IMR-90 (cell line): ENCODE measurements at regions not wholly inside any gene's neighbourhood (a gene's known extent, or its start where the extent isn't known, plus 50 kb on each side); places are given as distances from the start of the nearest gene placed in this dataset.
A peak's percentile ranks its signal among the peaks of the same experiment; 100 is the strongest.

Experiments
- ATAC-seq: fragments of 200-7000 bp; cut with Tn5 transposase; 2 replicates; pipeline ENCODE4 v1.9.1; 2020; ENCODE audit warnings: low read depth, mild to moderate bottlenecking, moderate library complexity
- BruUV-seq: library from RNA; stranded (reverse); fragments of 400-500 nt; replicated peaks from 2 replicates; lab custom pipeline; 2021; lab: Mats Ljungman, UMichigan
- CTCF ChIA-PET: fragments of 300-600 bp; formaldehyde crosslinking; extraction: SDS; loops from one replicate; lab custom pipeline; 2021; ENCODE audit warnings: antibody characterized with exemption; lab: Yijun Ruan, JAX
- POLR2A ChIA-PET: fragments of 300-600 bp; sonication (Branson Sonifier 250); formaldehyde crosslinking; loops from one replicate; lab custom pipeline; 2022; ENCODE audit warnings: antibody characterized with exemption; ENCODE audit not compliant: unreplicated experiment; lab: Charles Lee
- DNase-seq: peaks from one replicate; pipeline ENCODE4 v3.0.0; 2013
- H2AFZ ChIP-seq: replicated peaks from 2 replicates; pipeline ENCODE3; 2013; ENCODE audit warnings: low read length, mild to moderate bottlenecking; ENCODE audit not compliant: poor library complexity
- H2AK5ac ChIP-seq: 2 replicates; pipeline ENCODE4 v1.6.1; 2013; ENCODE audit warnings: low read depth, low read length, inconsistent platforms
- H2AK9ac ChIP-seq: replicated peaks from 2 replicates; pipeline ENCODE3; 2013; ENCODE audit warnings: mild to moderate bottlenecking, low read depth, low read length, moderate library complexity; ENCODE audit not compliant: poor library complexity
- H2BK120ac ChIP-seq: 2 replicates; pipeline ENCODE4 v1.6.1; 2013; ENCODE audit warnings: low read depth, low read length, inconsistent platforms
- H2BK15ac ChIP-seq: 3 replicates; pipeline ENCODE4 v1.6.1; 2013; ENCODE audit warnings: low read depth, low read length, inconsistent platforms
- H2BK20ac ChIP-seq: 2 replicates; pipeline ENCODE4 v1.6.1; 2013; ENCODE audit warnings: low read depth, mild to moderate bottlenecking, inconsistent platforms, low read length, moderate library complexity
- H2BK5ac ChIP-seq: 2 replicates; pipeline ENCODE4 v1.6.1; 2013; ENCODE audit warnings: mild to moderate bottlenecking, low read depth, low read length, inconsistent platforms; ENCODE audit not compliant: poor library complexity, severe bottlenecking
- H3K14ac ChIP-seq: replicated peaks from 2 replicates; pipeline ENCODE4 v1.6.1; 2013; ENCODE audit warnings: low read depth, low read length, inconsistent platforms
- H3K18ac ChIP-seq: 2 replicates; pipeline ENCODE4 v1.6.1; 2013; ENCODE audit warnings: low read depth, low read length, control low read depth
- H3K23ac ChIP-seq: 2 replicates; pipeline ENCODE4 v1.6.1; 2013; ENCODE audit warnings: low read depth, low read length, inconsistent platforms
- H3K27ac ChIP-seq: 2 replicates; pipeline ENCODE4 v1.5.1; 2013; ENCODE audit warnings: mild to moderate bottlenecking, control low read depth, low read length; ENCODE audit not compliant: insufficient read depth
- H3K27me3 ChIP-seq: 2 replicates; pipeline ENCODE4 v1.6.1; 2013; ENCODE audit warnings: low read length; ENCODE audit not compliant: control insufficient read depth, insufficient read depth
- H3K36me3 ChIP-seq: 2 replicates; pipeline ENCODE4 v1.6.1; 2013; ENCODE audit warnings: low read length, mixed read lengths; ENCODE audit not compliant: control insufficient read depth, insufficient read depth
- H3K4ac ChIP-seq: 2 replicates; pipeline ENCODE4 v1.6.1; 2013; ENCODE audit warnings: low read depth, low read length, inconsistent platforms
- H3K4me1 ChIP-seq: 2 replicates; pipeline ENCODE4 v1.6.1; 2013; ENCODE audit warnings: low read length, mixed read lengths; ENCODE audit not compliant: control insufficient read depth, insufficient read depth
- H3K4me2 ChIP-seq: 2 replicates; pipeline ENCODE4 v1.6.1; 2013; ENCODE audit warnings: low read depth, mild to moderate bottlenecking, control low read depth, low read length, moderate library complexity
- H3K4me3 ChIP-seq: 2 replicates; pipeline ENCODE4 v1.5.1; 2013; ENCODE audit warnings: low read depth, mild to moderate bottlenecking, control low read depth, low read length, moderate library complexity; ENCODE audit not compliant: insufficient read depth
- H3K56ac ChIP-seq: 2 replicates; pipeline ENCODE4 v1.6.1; 2013; ENCODE audit warnings: low read length, inconsistent platforms; ENCODE audit not compliant: insufficient read depth; ENCODE audit errors: extremely low read depth
- H3K79me1 ChIP-seq, 2 experiments: 2 replicates each; pipeline ENCODE4 v1.6.1; 2013; ENCODE audit warnings: low read length in 2 of 2, inconsistent platforms in 1 of 2, low read depth in 1 of 2
- H3K9ac ChIP-seq: 2 replicates; pipeline ENCODE4 v1.6.1; 2013; ENCODE audit warnings: low read depth, low read length, control low read depth
- H3K9me1 ChIP-seq: 2 replicates; pipeline ENCODE4 v1.6.1; 2013; ENCODE audit warnings: low read length, inconsistent platforms; ENCODE audit not compliant: insufficient read depth
- H3K9me3 ChIP-seq: 2 replicates; pipeline ENCODE4 v1.6.1; 2013; ENCODE audit warnings: low read length; ENCODE audit not compliant: control insufficient read depth, insufficient read depth
- H4K20me1 ChIP-seq: 2 replicates; pipeline ENCODE4 v1.6.1; 2013; ENCODE audit warnings: low read length, inconsistent platforms; ENCODE audit not compliant: insufficient read depth
- H4K5ac ChIP-seq: 2 replicates; pipeline ENCODE4 v1.6.1; 2013; ENCODE audit warnings: mild to moderate bottlenecking, low read depth, low read length, control low read depth
- H4K8ac ChIP-seq, 2 experiments: 2 replicates each; pipeline ENCODE4 v1.6.1; 2013; ENCODE audit warnings: low read depth in 2 of 2, low read length in 2 of 2, control low read depth in 1 of 2, inconsistent platforms in 1 of 2
- H4K91ac ChIP-seq: 2 replicates; pipeline ENCODE4 v1.6.1; 2013; ENCODE audit warnings: low read depth, low read length, inconsistent platforms; ENCODE audit not compliant: insufficient read depth
- BHLHE40 ChIP-seq: fragments of 150-350 bp; IDR thresholded peaks from 2 replicates; pipeline ENCODE4 v1.6.1; 2016; ENCODE audit warnings: mild to moderate bottlenecking, low read depth, low read length
- CEBPB ChIP-seq: IDR thresholded peaks from 2 replicates; pipeline ENCODE4 v1.6.1; 2012; ENCODE audit warnings: low read depth, low read length, improper control_type of control experiment
- ELK1 ChIP-seq: fragments of 150-350 bp; IDR thresholded peaks from 2 replicates; pipeline ENCODE4 v1.6.1; 2016; ENCODE audit warnings: low read depth, mild to moderate bottlenecking, low read length, moderate library complexity, borderline replicate concordance
- MAFK ChIP-seq: IDR thresholded peaks from 2 replicates; pipeline ENCODE4 v1.6.1; 2012; ENCODE audit warnings: low read depth, low read length, improper control_type of control experiment
- MAZ ChIP-seq: IDR thresholded peaks from 2 replicates; pipeline ENCODE4 v1.6.1; 2012; ENCODE audit warnings: low read depth, mild to moderate bottlenecking, low read length, improper control_type of control experiment, moderate library complexity, borderline replicate concordance
- MXI1 ChIP-seq: IDR thresholded peaks from 2 replicates; pipeline ENCODE4 v1.6.1; 2012; ENCODE audit warnings: low read depth, mild to moderate bottlenecking, low read length, moderate library complexity, borderline replicate concordance
- NFE2L2 ChIP-seq: fragments of 150-350 bp; IDR thresholded peaks from 2 replicates; pipeline ENCODE4 v1.6.1; 2016; ENCODE audit warnings: low read depth, mild to moderate bottlenecking, low read length
- RAD21 ChIP-seq: IDR thresholded peaks from 2 replicates; pipeline ENCODE4 v1.6.1; 2012; ENCODE audit warnings: low read length, improper control_type of control experiment
- RCOR1 ChIP-seq: IDR thresholded peaks from 2 replicates; pipeline ENCODE4 v1.6.1; 2012; ENCODE audit warnings: mild to moderate bottlenecking, low read length, improper control_type of control experiment; ENCODE audit not compliant: insufficient replicate concordance
- SMC3 ChIP-seq: fragments of 150-350 bp; IDR thresholded peaks from 2 replicates; pipeline ENCODE4 v1.6.1; 2016; ENCODE audit warnings: low read depth, mild to moderate bottlenecking, antibody characterized with exemption, low read length, moderate library complexity
- USF2 ChIP-seq: fragments of 150-350 bp; IDR thresholded peaks from 2 replicates; pipeline ENCODE4 v1.6.1; 2017; ENCODE audit warnings: mild to moderate bottlenecking, antibody characterized with exemption, low read length, low read depth
- WGBS, 2 experiments: methylation state at CpG; one replicate each; pipeline versions ENCODE4 v1.1.5 to v1.1.7; 2013; ENCODE audit warnings: missing lambda C conversion rate in 2 of 2; ENCODE audit not compliant: insufficient read length in 1 of 2; ENCODE audit errors: extremely low coverage in 2 of 2; 5-methylcytosine and 5-hydroxymethylcytosine counted together
- dilution Hi-C: fragments of 300-500 bp; cut with HindIII; formaldehyde crosslinking; loops from one replicate; pipeline ENCODE4 v1.14.3; 2018; ENCODE audit warnings: low sequenced_read_pairs; ENCODE audit not compliant: unreplicated experiment
- in situ Hi-C: fragments of 300-500 bp; cut with MboI; formaldehyde crosslinking; loops from 3 replicates; pipeline ENCODE4 v1.14.3; 2019; ENCODE audit warnings: low sequenced_read_pairs, inconsistent platforms, mixed read lengths
- intact Hi-C: fragments of 100-400 bp; cut with micrococcal nuclease; formaldehyde crosslinking; loops from 2 replicates; pipeline ENCODE4 v1.10.0; 2022

GRCh38 chr16:86384980-86385379 is 125.3 kb upstream of the FOXF1 start:
- H2BK120ac ChIP-seq = peak overlapping the region; percentile 90
- H3K4me2 ChIP-seq = no peak overlapping the region
- peaks cover 2% of the 10 kb centered on the region for H3K9me3 ChIP-seq
- H3K27ac ChIP-seq = peak overlapping the region; percentile 57
- peak overlapping the region; percentile 42 for H4K5ac ChIP-seq
- dilution Hi-C loops = no loop called here
- intact Hi-C loops = no loop called here
- H3K4me3 ChIP-seq = no peak overlapping the region
- H3K79me1 ChIP-seq = peaks cover 31 to 58% of the 10 kb centered on the region in 2 experiments
- in situ Hi-C loops = no loop called here
- peak overlapping the region; percentile 98 for H4K91ac ChIP-seq
- ATAC-seq = no peak
- H4K20me1 ChIP-seq = no peaks in the 10 kb centered on the region
- CTCF ChIA-PET = no interaction called here
- peak overlapping the region; percentile 78 for H2BK20ac ChIP-seq
- TF ChIP-seq NFE2L2 (no peak), CEBPB (no peak), RAD21 (no peak), MAFK (no peak), BHLHE40 (no peak), ELK1 (no peak), MXI1 (no peak), MAZ (no peak), RCOR1 (no peak), USF2 (no peak; the same call in 1 of the 2 replicates), SMC3 (no peak)
- whole genome bisulfite sequencing, 2 experiments = no CpG with 5 or more reads among the region's 10 CpGs
- peak overlapping the region; percentile 94 for H3K14ac ChIP-seq
- DNase-seq = no peak
- no peak overlapping the region for H3K56ac ChIP-seq
- H3K4me1 ChIP-seq = peaks cover 31% of the 10 kb centered on the region
- H3K36me3 ChIP-seq = no peaks in the 10 kb centered on the region
- H2AK9ac ChIP-seq = no peak overlapping the region
- peak overlapping the region; percentile 66 for H3K23ac ChIP-seq
- H4K8ac ChIP-seq = peak overlapping the region; percentile 70 to 89; a peak in 3 of 4 replicates
- H3K18ac ChIP-seq = peak overlapping the region; percentile 60
- peaks cover 45% of the 10 kb centered on the region for H3K9me1 ChIP-seq
- peak overlapping the region; percentile 85 for H3K4ac ChIP-seq
- H2AK5ac ChIP-seq = peak overlapping the region; percentile 98
- POLR2A ChIA-PET = no interaction called here
- H3K9ac ChIP-seq = no peak overlapping the region
- no peak overlapping the region for H2AFZ ChIP-seq
- no peaks in the 10 kb centered on the region for H3K27me3 ChIP-seq
- H2BK5ac ChIP-seq = peak overlapping the region; percentile 97
- peak overlapping the region; percentile 97; the same call in 2 of the 3 replicates for H2BK15ac ChIP-seq
- no TSS peak for BruUV-seq
